ENCODE measurements at regions not wholly inside any gene's neighbourhood (a gene's known extent, or its start where the extent isn't known, plus 50 kb on each side); places are given as distances from the start of the nearest gene placed in this dataset.

- TF ChIP-seq CTCF (IDR thresholded peaks at IDR 0.05; ENCODE audit: low read depth, low read length, poor library complexity, severe bottlenecking) (no peak), EZH2phosphoT487 (IDR thresholded peaks at IDR 0.05; ENCODE audit: borderline replicate concordance, low read length) (no peak)
Observed at GRCh38 chr11:81470446-81470845, 1263.2 kb downstream of the FAM181B start.
